MG63 (cell line): ENCODE measurements at regions not wholly inside any gene's neighbourhood (a gene's known extent, or its start where the extent isn't known, plus 50 kb on each side); places are given as distances from the start of the nearest gene placed in this dataset.
A peak's percentile ranks its signal among the peaks of the same experiment; 100 is the strongest.

Experiments used
- DNase-seq: peaks from one replicate; pipeline ENCODE4 v3.0.0-alpha.2; 2020
- H3K27me3 ChIP-seq: fragments of 250-450 bp; sonication (Bioruptor Pico); 2 replicates; pipeline ENCODE4 v1.5.1; 2020; ENCODE audit warnings: mild to moderate bottlenecking, moderate library complexity
- H3K36me3 ChIP-seq: fragments of 250-450 bp; sonication (Bioruptor Pico); 2 replicates; pipeline ENCODE4 v1.5.1; 2020; ENCODE audit warnings: mild to moderate bottlenecking, moderate library complexity
- H3K4me3 ChIP-seq: fragments of 250-450 bp; sonication (Bioruptor Pico); 2 replicates; pipeline ENCODE4 v1.5.1; 2020; ENCODE audit warnings: mild to moderate bottlenecking, moderate library complexity
- H3K9me3 ChIP-seq: fragments of 250-450 bp; sonication (Bioruptor Pico); 2 replicates; pipeline ENCODE4 v1.5.1; 2020; ENCODE audit warnings: mild to moderate bottlenecking, moderate library complexity

- no peak for DNase-seq
- H3K27me3 ChIP-seq, result no peaks in the 10 kb centered on the region
- H3K4me3 ChIP-seq, result no peak overlapping the region
- no peaks in the 10 kb centered on the region for H3K9me3 ChIP-seq
- no peaks in the 10 kb centered on the region for H3K36me3 ChIP-seq
Measured at GRCh38 chr16:87057951-87058560, 259.1 kb downstream of the C16orf95 start.

- H3K4me3 ChIP-seq, result no peak overlapping the region
- no peaks in the 10 kb centered on the region for H3K36me3 ChIP-seq
- no peaks in the 10 kb centered on the region for H3K9me3 ChIP-seq
- DNase-seq, result no peak
- H3K27me3 ChIP-seq, result no peaks in the 10 kb centered on the region
Measured at GRCh38 chr16:87058728-87059250, 258.4 kb downstream of the C16orf95 start.

GRCh38 chr16:87060034-87060986 lies 256.9 kb downstream of the C16orf95 start:
- no peak for DNase-seq
- no peak overlapping the region for H3K4me3 ChIP-seq

GRCh38 chr16:87061243-87061920 lies 255.8 kb downstream of the C16orf95 start:
- DNase-seq, result no peak
- Histone ChIP-seq H3K4me3 (no peak overlapping the region), H3K36me3 (no peaks in the 10 kb centered on the region), H3K9me3 (no peaks in the 10 kb centered on the region), H3K27me3 (no peaks in the 10 kb centered on the region)

More at GRCh38 chr16:87060034-87060986, 256.9 kb downstream of the C16orf95 start:
- Histone ChIP-seq H3K27me3 (no peaks in the 10 kb centered on the region), H3K36me3 (no peaks in the 10 kb centered on the region), H3K9me3 (no peaks in the 10 kb centered on the region)

GRCh38 chr16:87062569-87063442 lies 254.4 kb downstream of the C16orf95 start:
- no peaks in the 10 kb centered on the region for H3K36me3 ChIP-seq
- no peaks in the 10 kb centered on the region for H3K27me3 ChIP-seq
- peak overlapping the region; percentile 26 for H3K4me3 ChIP-seq
- no peaks in the 10 kb centered on the region for H3K9me3 ChIP-seq
- peak; percentile 24 for DNase-seq

GRCh38 chr16:87063543-87063942 lies 253.6 kb downstream of the C16orf95 start:
- H3K27me3 ChIP-seq, result no peaks in the 10 kb centered on the region
- no peaks in the 10 kb centered on the region for H3K36me3 ChIP-seq
- H3K9me3 ChIP-seq, result no peaks in the 10 kb centered on the region
- no peak for DNase-seq
- no peak overlapping the region for H3K4me3 ChIP-seq

GRCh38 chr16:87064731-87065445 lies 252.3 kb downstream of the C16orf95 start:
- DNase-seq, result no peak
- Histone ChIP-seq H3K9me3 (no peaks in the 10 kb centered on the region), H3K27me3 (no peaks in the 10 kb centered on the region), H3K4me3 (no peak overlapping the region), H3K36me3 (no peaks in the 10 kb centered on the region)

GRCh38 chr16:87065446-87066132 lies 251.6 kb downstream of the C16orf95 start:
- no peaks in the 10 kb centered on the region for H3K36me3 ChIP-seq
- H3K27me3 ChIP-seq, result no peaks in the 10 kb centered on the region
- no peaks in the 10 kb centered on the region for H3K9me3 ChIP-seq
- H3K4me3 ChIP-seq, result no peak overlapping the region
- no peak for DNase-seq

- H3K9me3 ChIP-seq, result no peaks in the 10 kb centered on the region
- no peaks in the 10 kb centered on the region for H3K27me3 ChIP-seq
- no peak for DNase-seq
- H3K36me3 ChIP-seq, result no peaks in the 10 kb centered on the region
- H3K4me3 ChIP-seq, result no peak overlapping the region
Measured at GRCh38 chr16:87066133-87067002, 250.8 kb downstream of the C16orf95 start.

- Histone ChIP-seq H3K27me3 (no peaks in the 10 kb centered on the region), H3K36me3 (no peaks in the 10 kb centered on the region), H3K9me3 (no peaks in the 10 kb centered on the region), H3K4me3 (no peak overlapping the region)
- DNase-seq, result no peak
Measured at GRCh38 chr16:87067003-87067556, 250.1 kb downstream of the C16orf95 start.

- no peak overlapping the region for H3K4me3 ChIP-seq
- no peaks in the 10 kb centered on the region for H3K27me3 ChIP-seq
- H3K36me3 ChIP-seq, result no peaks in the 10 kb centered on the region
- no peak for DNase-seq
- no peaks in the 10 kb centered on the region for H3K9me3 ChIP-seq
Measured at GRCh38 chr16:87067836-87068761, 249.1 kb downstream of the C16orf95 start.

GRCh38 chr16:87068762-87069150 lies 248.4 kb downstream of the C16orf95 start:
- no peak for DNase-seq
- H3K27me3 ChIP-seq, result no peaks in the 10 kb centered on the region
- H3K9me3 ChIP-seq, result no peaks in the 10 kb centered on the region
- no peaks in the 10 kb centered on the region for H3K36me3 ChIP-seq
- H3K4me3 ChIP-seq, result no peak overlapping the region

- DNase-seq, result no peak
- H3K27me3 ChIP-seq, result no peaks in the 10 kb centered on the region
Measured at GRCh38 chr16:87070657-87071056, 246.5 kb downstream of the C16orf95 start.

More at GRCh38 chr16:87070657-87071056, 246.5 kb downstream of the C16orf95 start:
- H3K9me3 ChIP-seq, result no peaks in the 10 kb centered on the region
- no peaks in the 10 kb centered on the region for H3K36me3 ChIP-seq
- no peak overlapping the region for H3K4me3 ChIP-seq
